WTC11 (cell line): ENCODE measurements at regions not wholly inside any gene's neighbourhood (a gene's known extent, or its start where the extent isn't known, plus 50 kb on each side); places are given as distances from the start of the nearest gene placed in this dataset.

Experiments
- ATAC-seq: fragments of 200-7000 bp; cut with Tn5 transposase; 2 replicates; pipeline ENCODE4 v1.10.0; 2021; ENCODE audit warnings: mild to moderate bottlenecking, moderate library complexity
- CTCF ChIA-PET: fragments of 300-600 bp; sonication (Branson Sonifier 250); formaldehyde crosslinking; loops from one replicate; lab custom pipeline; 2021; ENCODE audit warnings: antibody characterized with exemption; lab: Charles Lee
- POLR2A ChIA-PET: fragments of 350-600 bp; sonication (Branson Sonifier 250); formaldehyde crosslinking; loops from one replicate; lab custom pipeline; 2021; ENCODE audit warnings: antibody characterized with exemption; lab: Charles Lee
- DNase-seq: peaks from one replicate; pipeline ENCODE4 v3.0.0; 2021; ENCODE audit warnings: low spot score
- H3K27ac Mint-ChIP-seq: 2 replicates; pipeline ENCODE4 v1.8.0; 2021; ENCODE audit warnings: mixed read lengths
- H3K27me3 Mint-ChIP-seq: 2 replicates; pipeline ENCODE4 v1.8.0; 2021; ENCODE audit warnings: low read depth, mild to moderate bottlenecking, moderate library complexity, mixed read lengths
- H3K36me3 Mint-ChIP-seq: 2 replicates; pipeline ENCODE4 v1.8.0; 2021; ENCODE audit warnings: mixed read lengths
- H3K4me1 Mint-ChIP-seq: 2 replicates; pipeline ENCODE4 v1.8.0; 2022; ENCODE audit warnings: mixed read lengths
- H3K4me3 Mint-ChIP-seq: 2 replicates; pipeline ENCODE4 v1.8.0; 2021; ENCODE audit warnings: mild to moderate bottlenecking, moderate library complexity, mixed read lengths
- H3K9me3 Mint-ChIP-seq: 2 replicates; pipeline ENCODE4 v1.8.0; 2021; ENCODE audit warnings: mixed read lengths
- ATF1 ChIP-seq: sonication (generic); formaldehyde crosslinking; IDR thresholded peaks from 2 replicates; pipeline ENCODE4 v1.8.1; 2023; ENCODE audit warnings: mild to moderate bottlenecking, moderate library complexity, missing genetic modification reagents
- GRHL2 ChIP-seq: fragments of 250-450 bp; sonication (Bioruptor Pico); IDR thresholded peaks from 2 replicates; pipeline ENCODE4 v1.8.0; 2022; ENCODE audit warnings: mild to moderate bottlenecking, moderate library complexity; ENCODE audit not compliant: insufficient replicate concordance, severe bottlenecking
- GTF2I ChIP-seq: fragments of 250-450 bp; sonication (Bioruptor Pico); conservative IDR thresholded peaks from 2 replicates; pipeline ENCODE4 v1.4.0; 2021; ENCODE audit warnings: mild to moderate bottlenecking
- HMGA2 ChIP-seq: fragments of 250-450 bp; sonication (Bioruptor Pico); IDR thresholded peaks from 2 replicates; pipeline ENCODE4 v1.4.0; 2021; ENCODE audit warnings: mild to moderate bottlenecking, moderate library complexity
- NR3C1 ChIP-seq: sonication (generic); formaldehyde crosslinking; conservative IDR thresholded peaks from 2 replicates; pipeline ENCODE4 v1.8.1; 2023; ENCODE audit warnings: low read depth, mild to moderate bottlenecking, missing genetic modification reagents
- SMAD3 ChIP-seq: sonication (generic); formaldehyde crosslinking; IDR thresholded peaks from 2 replicates; pipeline ENCODE4 v1.8.0; 2022; ENCODE audit warnings: missing genetic modification reagents, mild to moderate bottlenecking, borderline replicate concordance
- TEAD4 ChIP-seq: sonication (generic); formaldehyde crosslinking; IDR thresholded peaks from 2 replicates; pipeline ENCODE4 v1.8.0; 2022; ENCODE audit warnings: mild to moderate bottlenecking, missing genetic modification reagents
- ZMAT4 ChIP-seq: fragments of 250-450 bp; sonication (Bioruptor Pico); IDR thresholded peaks from 2 replicates; pipeline ENCODE4 v1.9.0; 2021; ENCODE audit warnings: mild to moderate bottlenecking
- ZNF263 ChIP-seq: sonication (generic); formaldehyde crosslinking; IDR thresholded peaks from 2 replicates; pipeline ENCODE4 v1.8.1; 2022; ENCODE audit warnings: low read depth, mild to moderate bottlenecking, moderate library complexity, missing genetic modification reagents
- ZNF317 ChIP-seq: sonication (generic); formaldehyde crosslinking; IDR thresholded peaks from 2 replicates; pipeline ENCODE4 v1.8.1; 2023; ENCODE audit warnings: low read depth, mild to moderate bottlenecking, moderate library complexity, missing genetic modification reagents, borderline replicate concordance
- TF ChIP-seq, protein P1 (sequence below): sonication (generic); formaldehyde crosslinking; IDR thresholded peaks from 2 replicates; pipeline ENCODE4 v1.8.0; 2023; ENCODE audit warnings: missing genetic modification reagents, mild to moderate bottlenecking, borderline replicate concordance
- TF ChIP-seq, protein P2 (sequence below): fragments of 250-450 bp; sonication (Bioruptor Pico); IDR thresholded peaks from 2 replicates; pipeline ENCODE4 v1.9.0; 2021; ENCODE audit warnings: mild to moderate bottlenecking
- TF ChIP-seq, protein P3 (sequence below): fragments of 200-600 bp; IDR thresholded peaks from 2 replicates; pipeline ENCODE4 v1.8.0; 2022; ENCODE audit warnings: antibody characterized with exemption
- TF ChIP-seq, protein P4 (sequence below): sonication (generic); formaldehyde crosslinking; conservative IDR thresholded peaks from 2 replicates; pipeline ENCODE4 v1.8.1; 2023; ENCODE audit warnings: mild to moderate bottlenecking, low read depth, missing genetic modification reagents, moderate library complexity
- TF ChIP-seq, protein P5 (sequence below): sonication (generic); formaldehyde crosslinking; IDR thresholded peaks from 2 replicates; pipeline ENCODE4 v1.8.0; 2023; ENCODE audit warnings: mild to moderate bottlenecking, missing genetic modification reagents

DNA sequence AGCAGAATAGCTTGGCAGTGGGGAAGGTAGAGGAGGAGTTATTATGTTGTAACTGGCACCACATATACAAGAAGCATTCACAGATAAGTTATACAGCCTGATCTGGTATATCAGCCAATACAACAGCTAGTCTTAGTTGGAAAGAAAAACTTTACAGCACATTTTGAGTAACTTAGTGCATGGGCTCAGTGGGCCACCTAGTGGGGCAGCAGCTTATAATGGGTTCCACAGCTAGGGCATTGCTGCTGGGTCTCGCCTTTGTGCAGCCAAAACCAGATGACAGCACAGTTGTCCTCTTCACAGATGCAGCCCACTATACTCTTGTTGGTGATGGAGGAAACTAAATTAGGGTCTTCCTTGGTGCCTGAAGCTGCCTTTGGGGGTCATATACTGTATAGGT lies 448.1 kb upstream of the RASGEF1B start (continued):
- TF ChIP-seq, protein P1, sequence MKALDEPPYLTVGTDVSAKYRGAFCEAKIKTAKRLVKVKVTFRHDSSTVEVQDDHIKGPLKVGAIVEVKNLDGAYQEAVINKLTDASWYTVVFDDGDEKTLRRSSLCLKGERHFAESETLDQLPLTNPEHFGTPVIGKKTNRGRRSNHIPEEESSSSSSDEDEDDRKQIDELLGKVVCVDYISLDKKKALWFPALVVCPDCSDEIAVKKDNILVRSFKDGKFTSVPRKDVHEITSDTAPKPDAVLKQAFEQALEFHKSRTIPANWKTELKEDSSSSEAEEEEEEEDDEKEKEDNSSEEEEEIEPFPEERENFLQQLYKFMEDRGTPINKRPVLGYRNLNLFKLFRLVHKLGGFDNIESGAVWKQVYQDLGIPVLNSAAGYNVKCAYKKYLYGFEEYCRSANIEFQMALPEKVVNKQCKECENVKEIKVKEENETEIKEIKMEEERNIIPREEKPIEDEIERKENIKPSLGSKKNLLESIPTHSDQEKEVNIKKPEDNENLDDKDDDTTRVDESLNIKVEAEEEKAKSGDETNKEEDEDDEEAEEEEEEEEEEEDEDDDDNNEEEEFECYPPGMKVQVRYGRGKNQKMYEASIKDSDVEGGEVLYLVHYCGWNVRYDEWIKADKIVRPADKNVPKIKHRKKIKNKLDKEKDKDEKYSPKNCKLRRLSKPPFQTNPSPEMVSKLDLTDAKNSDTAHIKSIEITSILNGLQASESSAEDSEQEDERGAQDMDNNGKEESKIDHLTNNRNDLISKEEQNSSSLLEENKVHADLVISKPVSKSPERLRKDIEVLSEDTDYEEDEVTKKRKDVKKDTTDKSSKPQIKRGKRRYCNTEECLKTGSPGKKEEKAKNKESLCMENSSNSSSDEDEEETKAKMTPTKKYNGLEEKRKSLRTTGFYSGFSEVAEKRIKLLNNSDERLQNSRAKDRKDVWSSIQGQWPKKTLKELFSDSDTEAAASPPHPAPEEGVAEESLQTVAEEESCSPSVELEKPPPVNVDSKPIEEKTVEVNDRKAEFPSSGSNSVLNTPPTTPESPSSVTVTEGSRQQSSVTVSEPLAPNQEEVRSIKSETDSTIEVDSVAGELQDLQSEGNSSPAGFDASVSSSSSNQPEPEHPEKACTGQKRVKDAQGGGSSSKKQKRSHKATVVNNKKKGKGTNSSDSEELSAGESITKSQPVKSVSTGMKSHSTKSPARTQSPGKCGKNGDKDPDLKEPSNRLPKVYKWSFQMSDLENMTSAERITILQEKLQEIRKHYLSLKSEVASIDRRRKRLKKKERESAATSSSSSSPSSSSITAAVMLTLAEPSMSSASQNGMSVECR (CRISPR knock-in tag) = no peak
- TF ChIP-seq ZMAT4 (CRISPR knock-in tag) (no peak), GTF2I (CRISPR knock-in tag) (no peak)
- TF ChIP-seq, protein P2, sequence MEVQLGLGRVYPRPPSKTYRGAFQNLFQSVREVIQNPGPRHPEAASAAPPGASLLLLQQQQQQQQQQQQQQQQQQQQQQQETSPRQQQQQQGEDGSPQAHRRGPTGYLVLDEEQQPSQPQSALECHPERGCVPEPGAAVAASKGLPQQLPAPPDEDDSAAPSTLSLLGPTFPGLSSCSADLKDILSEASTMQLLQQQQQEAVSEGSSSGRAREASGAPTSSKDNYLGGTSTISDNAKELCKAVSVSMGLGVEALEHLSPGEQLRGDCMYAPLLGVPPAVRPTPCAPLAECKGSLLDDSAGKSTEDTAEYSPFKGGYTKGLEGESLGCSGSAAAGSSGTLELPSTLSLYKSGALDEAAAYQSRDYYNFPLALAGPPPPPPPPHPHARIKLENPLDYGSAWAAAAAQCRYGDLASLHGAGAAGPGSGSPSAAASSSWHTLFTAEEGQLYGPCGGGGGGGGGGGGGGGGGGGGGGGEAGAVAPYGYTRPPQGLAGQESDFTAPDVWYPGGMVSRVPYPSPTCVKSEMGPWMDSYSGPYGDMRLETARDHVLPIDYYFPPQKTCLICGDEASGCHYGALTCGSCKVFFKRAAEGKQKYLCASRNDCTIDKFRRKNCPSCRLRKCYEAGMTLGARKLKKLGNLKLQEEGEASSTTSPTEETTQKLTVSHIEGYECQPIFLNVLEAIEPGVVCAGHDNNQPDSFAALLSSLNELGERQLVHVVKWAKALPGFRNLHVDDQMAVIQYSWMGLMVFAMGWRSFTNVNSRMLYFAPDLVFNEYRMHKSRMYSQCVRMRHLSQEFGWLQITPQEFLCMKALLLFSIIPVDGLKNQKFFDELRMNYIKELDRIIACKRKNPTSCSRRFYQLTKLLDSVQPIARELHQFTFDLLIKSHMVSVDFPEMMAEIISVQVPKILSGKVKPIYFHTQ (CRISPR knock-in tag) = no peak

DNA sequence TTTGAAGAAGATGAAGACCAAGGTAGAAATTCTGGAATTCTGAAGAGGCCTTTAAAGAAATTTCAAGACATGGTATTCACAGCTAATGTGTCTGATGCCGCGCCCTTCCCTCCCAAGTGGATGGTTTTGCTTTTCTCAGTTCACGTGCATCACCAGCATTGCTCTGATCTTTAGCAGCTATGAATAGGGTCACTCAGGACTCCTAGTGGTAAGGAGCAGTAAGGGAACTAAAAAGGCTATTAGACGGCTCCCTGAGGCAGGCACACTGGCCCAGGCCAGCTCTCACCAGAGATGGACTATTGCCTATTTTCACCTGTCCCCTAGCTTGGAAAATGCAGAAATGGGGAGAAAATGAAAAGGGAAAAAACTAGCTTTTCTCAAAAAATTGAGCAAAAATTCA lies 447.5 kb upstream of the RASGEF1B start:
- Mint-ChIP-seq H3K36me3 (no peaks in the 10 kb centered on the region), H3K4me1 (no peaks in the 10 kb centered on the region), H3K9me3 (no peaks in the 10 kb centered on the region), H3K4me3 (no peak overlapping the region), H3K27me3 (no peaks in the 10 kb centered on the region), H3K27ac (no peak overlapping the region)
- ATAC-seq (peak; percentile 99), DNase-seq (peak; percentile 16)
- TF ChIP-seq, protein P3, sequence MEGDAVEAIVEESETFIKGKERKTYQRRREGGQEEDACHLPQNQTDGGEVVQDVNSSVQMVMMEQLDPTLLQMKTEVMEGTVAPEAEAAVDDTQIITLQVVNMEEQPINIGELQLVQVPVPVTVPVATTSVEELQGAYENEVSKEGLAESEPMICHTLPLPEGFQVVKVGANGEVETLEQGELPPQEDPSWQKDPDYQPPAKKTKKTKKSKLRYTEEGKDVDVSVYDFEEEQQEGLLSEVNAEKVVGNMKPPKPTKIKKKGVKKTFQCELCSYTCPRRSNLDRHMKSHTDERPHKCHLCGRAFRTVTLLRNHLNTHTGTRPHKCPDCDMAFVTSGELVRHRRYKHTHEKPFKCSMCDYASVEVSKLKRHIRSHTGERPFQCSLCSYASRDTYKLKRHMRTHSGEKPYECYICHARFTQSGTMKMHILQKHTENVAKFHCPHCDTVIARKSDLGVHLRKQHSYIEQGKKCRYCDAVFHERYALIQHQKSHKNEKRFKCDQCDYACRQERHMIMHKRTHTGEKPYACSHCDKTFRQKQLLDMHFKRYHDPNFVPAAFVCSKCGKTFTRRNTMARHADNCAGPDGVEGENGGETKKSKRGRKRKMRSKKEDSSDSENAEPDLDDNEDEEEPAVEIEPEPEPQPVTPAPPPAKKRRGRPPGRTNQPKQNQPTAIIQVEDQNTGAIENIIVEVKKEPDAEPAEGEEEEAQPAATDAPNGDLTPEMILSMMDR = peak; percentile 43; the same call in 1 of the 2 replicates
- TF ChIP-seq GRHL2 = no peak
- POLR2A ChIA-PET = no interaction called here
- CTCF ChIA-PET = interaction anchor here (0.6 to 1.8 kb wide), 20 partner anchors 11 to 513 kb away, joined by 3 to 9 read pairs (median 4); partner anchors contain the start of gene RASGEF1B

DNA sequence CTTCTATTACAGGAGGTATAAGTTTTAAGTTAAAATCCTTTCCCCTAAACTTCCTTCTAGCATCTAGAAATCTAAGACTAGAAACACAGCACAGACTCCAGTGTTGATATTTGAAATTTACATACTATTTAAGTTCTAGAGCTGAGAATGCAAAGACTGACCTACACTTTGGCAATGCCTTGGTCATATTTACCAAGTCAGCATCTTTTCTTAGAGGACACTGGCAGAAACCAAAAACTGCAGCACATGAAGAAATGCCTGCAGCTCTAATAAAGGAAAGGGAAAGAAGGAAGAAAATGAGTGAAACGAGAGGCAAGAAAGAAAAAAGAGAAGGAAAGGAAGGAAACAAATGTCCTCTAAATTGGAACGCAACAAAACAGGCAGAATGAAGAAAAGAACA lies 443.7 kb upstream of the RASGEF1B start:
- Mint-ChIP-seq H3K27me3 (no peaks in the 10 kb centered on the region), H3K4me3 (no peak overlapping the region), H3K36me3 (no peaks in the 10 kb centered on the region), H3K9me3 (no peaks in the 10 kb centered on the region), H3K27ac (no peak overlapping the region), H3K4me1 (peaks cover 9% of the 10 kb centered on the region)
- POLR2A ChIA-PET = no interaction called here
- DNase-seq (no peak), ATAC-seq (no peak)
- CTCF ChIA-PET = interaction anchor here (2.5 kb wide), 1 partner anchor 448 kb away, joined by 12 read pairs; no protein-coding TSS in a partner anchor
- TF ChIP-seq NR3C1 (CRISPR knock-in tag) = no peak
- TF ChIP-seq ZNF263 (CRISPR knock-in tag) = no peak
- TF ChIP-seq TEAD4 (CRISPR knock-in tag) = no peak
- TF ChIP-seq, protein P3 = no peak
- TF ChIP-seq, protein P4, sequence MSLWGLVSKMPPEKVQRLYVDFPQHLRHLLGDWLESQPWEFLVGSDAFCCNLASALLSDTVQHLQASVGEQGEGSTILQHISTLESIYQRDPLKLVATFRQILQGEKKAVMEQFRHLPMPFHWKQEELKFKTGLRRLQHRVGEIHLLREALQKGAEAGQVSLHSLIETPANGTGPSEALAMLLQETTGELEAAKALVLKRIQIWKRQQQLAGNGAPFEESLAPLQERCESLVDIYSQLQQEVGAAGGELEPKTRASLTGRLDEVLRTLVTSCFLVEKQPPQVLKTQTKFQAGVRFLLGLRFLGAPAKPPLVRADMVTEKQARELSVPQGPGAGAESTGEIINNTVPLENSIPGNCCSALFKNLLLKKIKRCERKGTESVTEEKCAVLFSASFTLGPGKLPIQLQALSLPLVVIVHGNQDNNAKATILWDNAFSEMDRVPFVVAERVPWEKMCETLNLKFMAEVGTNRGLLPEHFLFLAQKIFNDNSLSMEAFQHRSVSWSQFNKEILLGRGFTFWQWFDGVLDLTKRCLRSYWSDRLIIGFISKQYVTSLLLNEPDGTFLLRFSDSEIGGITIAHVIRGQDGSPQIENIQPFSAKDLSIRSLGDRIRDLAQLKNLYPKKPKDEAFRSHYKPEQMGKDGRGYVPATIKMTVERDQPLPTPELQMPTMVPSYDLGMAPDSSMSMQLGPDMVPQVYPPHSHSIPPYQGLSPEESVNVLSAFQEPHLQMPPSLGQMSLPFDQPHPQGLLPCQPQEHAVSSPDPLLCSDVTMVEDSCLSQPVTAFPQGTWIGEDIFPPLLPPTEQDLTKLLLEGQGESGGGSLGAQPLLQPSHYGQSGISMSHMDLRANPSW (CRISPR knock-in tag) = no peak
- TF ChIP-seq, protein P5, sequence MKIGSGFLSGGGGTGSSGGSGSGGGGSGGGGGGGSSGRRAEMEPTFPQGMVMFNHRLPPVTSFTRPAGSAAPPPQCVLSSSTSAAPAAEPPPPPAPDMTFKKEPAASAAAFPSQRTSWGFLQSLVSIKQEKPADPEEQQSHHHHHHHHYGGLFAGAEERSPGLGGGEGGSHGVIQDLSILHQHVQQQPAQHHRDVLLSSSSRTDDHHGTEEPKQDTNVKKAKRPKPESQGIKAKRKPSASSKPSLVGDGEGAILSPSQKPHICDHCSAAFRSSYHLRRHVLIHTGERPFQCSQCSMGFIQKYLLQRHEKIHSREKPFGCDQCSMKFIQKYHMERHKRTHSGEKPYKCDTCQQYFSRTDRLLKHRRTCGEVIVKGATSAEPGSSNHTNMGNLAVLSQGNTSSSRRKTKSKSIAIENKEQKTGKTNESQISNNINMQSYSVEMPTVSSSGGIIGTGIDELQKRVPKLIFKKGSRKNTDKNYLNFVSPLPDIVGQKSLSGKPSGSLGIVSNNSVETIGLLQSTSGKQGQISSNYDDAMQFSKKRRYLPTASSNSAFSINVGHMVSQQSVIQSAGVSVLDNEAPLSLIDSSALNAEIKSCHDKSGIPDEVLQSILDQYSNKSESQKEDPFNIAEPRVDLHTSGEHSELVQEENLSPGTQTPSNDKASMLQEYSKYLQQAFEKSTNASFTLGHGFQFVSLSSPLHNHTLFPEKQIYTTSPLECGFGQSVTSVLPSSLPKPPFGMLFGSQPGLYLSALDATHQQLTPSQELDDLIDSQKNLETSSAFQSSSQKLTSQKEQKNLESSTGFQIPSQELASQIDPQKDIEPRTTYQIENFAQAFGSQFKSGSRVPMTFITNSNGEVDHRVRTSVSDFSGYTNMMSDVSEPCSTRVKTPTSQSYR = no peak
- no peak for TF ChIP-seq SMAD3 (CRISPR knock-in tag)
- TF ChIP-seq ZNF317 (CRISPR knock-in tag) = no peak
- TF ChIP-seq ATF1 (CRISPR knock-in tag) = no peak
- no peak for TF ChIP-seq HMGA2 (CRISPR knock-in tag)
